NCI-H524 (cell line): ENCODE measurements at regions not wholly inside any gene's neighbourhood (a gene's known extent, or its start where the extent isn't known, plus 50 kb on each side); places are given as distances from the start of the nearest gene placed in this dataset.
A peak's percentile ranks its signal among the peaks of the same experiment; 100 is the strongest.
"Not testable (repeated sequence)": the region's sequence is repeated elsewhere in the genome, so short reads cannot be mapped to it uniquely, and the experiment has no call there.

ENCODE experiments used
- DNase-seq, 2 experiments: peaks; one replicate each; lab custom pipeline; 2025; lab: John Stamatoyannopoulos, UW

DNA sequence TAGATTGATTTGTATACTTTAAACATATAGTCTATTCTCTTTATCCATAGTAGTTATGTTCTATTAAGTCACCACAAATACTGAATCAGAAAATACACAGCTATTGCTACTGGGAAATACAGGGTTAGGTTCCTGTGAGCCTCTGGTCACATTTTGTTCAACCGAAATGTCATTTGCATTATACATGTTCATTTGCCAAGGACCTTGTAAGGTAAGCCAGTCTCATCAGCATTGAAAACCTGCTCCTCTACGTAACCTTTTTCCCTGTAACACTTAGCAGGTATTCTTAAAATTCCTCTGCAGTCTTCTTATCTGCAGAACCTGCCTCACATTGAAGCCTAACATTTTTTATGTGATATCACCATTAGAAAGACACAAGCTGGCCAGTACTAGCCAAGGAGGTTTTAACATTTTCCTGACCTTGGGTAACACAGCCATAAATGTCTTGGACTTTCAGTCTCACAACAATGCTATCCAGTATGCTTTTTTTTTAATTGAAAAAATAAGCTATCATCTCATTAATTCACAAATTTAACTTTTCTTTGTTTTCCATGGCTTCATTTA, 765.7 kb upstream of the IGFBP7 start:
- no peak for DNase-seq

GRCh38 chr4:57866468-57867171, 756.4 kb upstream of the IGFBP7 start:
- DNase-seq = no peak

DNA sequence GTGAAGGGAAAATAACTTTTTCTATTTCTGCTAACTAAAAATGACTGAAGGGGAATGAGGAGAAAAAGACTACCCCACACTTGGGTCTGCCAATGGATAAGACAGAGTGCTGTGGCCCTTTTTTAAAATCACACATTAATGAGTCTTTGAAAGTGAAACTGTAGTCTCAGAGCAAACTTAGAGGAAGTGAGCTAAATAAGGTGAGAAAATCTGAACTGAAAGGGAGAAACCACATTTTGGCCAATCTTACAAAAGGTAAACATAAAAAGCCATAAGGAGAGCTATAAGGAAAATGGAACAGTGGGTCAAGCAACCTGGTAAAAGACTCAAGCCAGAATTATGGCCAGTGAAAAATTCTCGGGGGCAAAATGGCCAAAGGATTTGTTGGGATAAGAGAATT, 755.1 kb upstream of the IGFBP7 start:
- DNase-seq = no peak

DNA sequence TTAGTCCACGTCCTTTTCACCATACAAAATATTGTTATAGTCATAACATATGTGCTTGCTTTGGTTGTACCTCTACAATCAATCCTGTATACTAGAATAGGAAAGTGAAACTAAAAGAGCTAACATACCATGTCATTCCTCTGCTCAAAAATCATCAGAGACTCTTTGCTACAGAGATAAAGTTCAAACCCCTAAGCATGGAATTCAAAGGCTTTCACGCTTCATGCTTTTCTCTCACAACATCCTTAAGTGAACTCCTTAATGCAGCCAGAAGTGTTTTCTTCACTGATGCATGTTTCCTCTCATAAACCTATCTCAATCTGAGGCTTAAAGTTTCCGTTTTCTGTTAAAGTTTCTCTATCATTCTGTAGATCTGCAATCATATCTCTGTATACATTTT, 744.6 kb upstream of the IGFBP7 start:
- DNase-seq = no peak

- no peak for DNase-seq
Measured at GRCh38 chr4:57850141-57850540, 740.0 kb upstream of the IGFBP7 start.

- DNase-seq = no peak
Measured at GRCh38 chr4:57832083-57832482, 721.9 kb upstream of the IGFBP7 start.

GRCh38 chr4:57789666-57790065, 679.5 kb upstream of the IGFBP7 start:
- DNase-seq = no peak

DNA sequence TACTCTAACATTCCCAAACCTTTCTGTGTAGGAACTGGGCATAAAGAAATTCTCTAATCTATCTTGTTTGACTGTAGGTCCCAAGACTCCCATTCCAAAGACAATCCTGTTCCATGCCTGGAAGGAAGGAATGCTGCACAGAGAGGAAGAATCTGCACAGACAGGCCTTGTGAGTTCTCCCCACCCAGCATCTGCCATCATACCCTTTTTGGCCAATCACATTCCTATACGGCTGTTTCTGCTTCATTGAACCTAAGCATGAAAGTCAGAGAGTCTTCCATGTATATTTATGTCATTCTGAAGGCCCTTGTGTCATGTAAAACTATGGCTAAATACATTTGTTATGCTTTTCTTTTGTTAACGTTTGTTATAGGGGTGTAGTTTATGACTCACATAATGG, 667.7 kb upstream of the IGFBP7 start:
- no peak for DNase-seq

GRCh38 chr4:57774681-57775080, 664.5 kb upstream of the IGFBP7 start:
- DNase-seq = no peak

DNA sequence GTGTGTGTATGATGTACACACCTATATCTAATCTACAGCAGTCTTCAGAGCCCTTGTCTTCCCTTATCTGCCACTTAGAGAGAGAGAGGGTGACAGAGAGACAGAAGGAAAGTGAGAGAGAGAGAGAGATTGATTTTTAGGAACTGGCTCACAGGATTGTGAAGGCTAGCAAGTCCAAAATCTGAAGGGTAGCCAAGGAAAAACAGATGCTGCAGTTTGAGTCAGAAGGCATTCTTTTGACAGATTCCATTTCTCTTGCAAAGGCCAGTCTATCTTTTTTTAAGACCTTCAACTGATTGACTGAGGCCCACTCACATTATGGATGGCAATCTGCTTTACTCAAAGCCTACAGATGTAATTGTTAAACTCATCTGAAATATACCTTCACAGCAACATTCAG, 664.0 kb upstream of the IGFBP7 start:
- no peak for DNase-seq

- no peak for DNase-seq
Measured at GRCh38 chr4:57766341-57766740, 656.2 kb upstream of the IGFBP7 start.

DNA sequence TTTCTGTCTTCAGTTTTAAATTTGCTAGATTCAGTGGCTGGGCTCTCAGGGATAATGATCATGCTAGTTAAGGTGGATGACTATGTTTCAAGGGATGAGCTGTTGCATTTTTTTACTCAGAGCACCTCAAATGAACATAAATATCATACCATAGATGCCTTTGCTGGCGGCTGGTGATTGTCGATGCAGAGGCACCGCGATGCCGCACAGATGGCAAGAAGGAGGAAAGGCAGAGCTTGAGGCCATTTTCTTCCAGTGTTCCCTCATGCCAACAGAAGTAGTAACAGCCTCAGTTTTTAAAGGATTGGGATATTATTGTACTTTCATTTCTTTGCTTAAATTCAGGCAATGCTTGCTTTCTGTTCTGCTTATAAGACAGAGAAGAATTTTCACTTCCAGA, 654.7 kb upstream of the IGFBP7 start:
- no peak for DNase-seq

- no peak for DNase-seq
Measured at GRCh38 chr4:57763070-57763469, 652.9 kb upstream of the IGFBP7 start.

- no peak for DNase-seq
Measured at GRCh38 chr4:57740625-57741190, 630.5 kb upstream of the IGFBP7 start.

DNA sequence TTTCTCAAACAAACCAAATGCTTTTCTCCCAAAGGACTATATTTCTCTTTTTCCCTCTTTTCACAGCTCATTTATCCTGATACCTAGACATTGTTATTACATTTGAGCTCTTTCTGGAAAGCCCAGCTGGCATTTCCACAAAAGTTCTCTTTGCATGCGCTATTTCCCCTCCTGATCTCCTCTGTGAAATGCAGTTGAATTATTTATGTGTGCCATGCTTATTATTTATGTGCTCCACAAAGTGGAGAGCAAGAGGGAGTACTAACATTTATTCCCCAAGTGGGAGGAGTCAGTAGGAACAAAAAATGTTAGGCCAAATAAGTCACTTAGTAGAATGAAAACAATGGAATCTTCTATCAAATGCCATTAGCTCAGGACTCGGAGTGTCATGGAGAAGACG, 626.6 kb upstream of the IGFBP7 start:
- DNase-seq = no peak

GRCh38 chr4:57734104-57734670, 624.0 kb upstream of the IGFBP7 start:
- DNase-seq = no peak

- not testable (repeated sequence) for DNase-seq
Measured at GRCh38 chr4:57729775-57730570, 619.8 kb upstream of the IGFBP7 start.

DNA sequence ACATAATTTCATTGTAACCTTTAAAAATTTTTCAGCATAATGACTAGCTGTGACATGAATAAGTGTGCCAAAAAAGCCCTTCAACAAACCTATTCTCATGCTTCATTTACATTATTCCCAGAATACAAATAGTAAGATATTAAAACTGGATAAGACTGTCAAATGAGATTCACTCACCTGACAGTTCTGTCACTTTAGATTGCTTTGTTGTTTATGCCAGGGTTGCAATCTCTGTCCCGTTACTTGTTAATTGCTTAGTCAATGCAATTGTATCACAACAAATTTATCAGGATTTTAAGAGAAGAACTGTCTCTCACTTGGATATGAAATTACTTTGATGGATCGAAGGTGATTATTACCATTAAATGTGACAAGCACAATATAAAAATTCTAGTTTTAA, 616.0 kb upstream of the IGFBP7 start:
- DNase-seq = no peak

DNA sequence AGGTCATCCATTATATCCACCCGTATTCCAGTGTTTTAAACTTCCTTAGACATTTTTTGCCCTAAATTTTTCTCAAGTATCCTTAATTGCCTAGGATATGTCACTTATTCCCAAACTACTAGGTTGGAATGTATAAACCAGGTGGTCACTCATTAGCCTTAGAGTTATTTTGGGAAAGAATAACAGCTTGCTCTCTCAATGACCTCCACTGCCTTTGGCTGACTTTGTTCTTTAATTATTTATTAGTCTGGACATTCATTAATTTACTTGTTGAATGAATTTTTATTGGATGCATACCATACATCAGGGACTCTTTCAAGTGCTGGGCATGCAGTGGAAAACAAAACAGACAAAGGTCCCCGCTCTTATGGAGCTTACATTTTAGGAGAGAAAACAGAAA, 609.3 kb upstream of the IGFBP7 start:
- DNase-seq = no peak

GRCh38 chr4:57714313-57714712, 604.1 kb upstream of the IGFBP7 start:
- not testable (repeated sequence) for DNase-seq

- DNase-seq = no peak
Measured at GRCh38 chr4:57710053-57710452, 599.9 kb upstream of the IGFBP7 start.

DNA sequence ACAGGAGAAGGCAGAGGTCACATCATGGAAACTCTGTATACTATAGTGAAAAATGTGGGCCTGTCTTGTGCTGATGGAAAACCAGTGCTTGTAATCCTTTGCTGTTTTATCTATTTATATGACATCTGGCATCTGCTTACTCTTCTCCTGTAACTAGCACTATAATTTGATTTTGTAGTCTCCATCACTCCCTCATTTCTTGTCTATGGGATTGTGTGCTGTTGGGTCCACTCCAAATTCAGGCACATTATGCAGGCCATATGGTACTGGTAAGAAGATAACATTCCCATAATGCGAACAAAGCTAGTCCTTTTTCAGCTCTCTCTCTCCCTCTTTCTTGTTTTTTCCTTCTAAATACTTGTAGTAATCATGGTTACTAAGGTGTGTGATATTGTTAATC, 581.2 kb upstream of the IGFBP7 start:
- peak; percentile 45 to 89 for DNase-seq
